CD4-positive, alpha-beta T cell treated with Interleukin-15 for 4 hours (primary cell): ENCODE measurements at regions not wholly inside any gene's neighbourhood (a gene's known extent, or its start where the extent isn't known, plus 50 kb on each side); places are given as distances from the start of the nearest gene placed in this dataset.
"Not testable (repeated sequence)": the region's sequence is repeated elsewhere in the genome, so short reads cannot be mapped to it uniquely, and the experiment has no call there.

Source experiments
- DNase-seq: peaks from one replicate; pipeline ENCODE4 v3.0.0-alpha.2; 2020; ENCODE audit warnings: low spot score

GRCh38 chr21:34272321-34272720, 91.5 kb upstream of the KCNE2 start:
- no peak for DNase-seq

- no peak for DNase-seq
Measured at GRCh38 chr21:34274001-34274400, 89.8 kb upstream of the KCNE2 start.

DNA sequence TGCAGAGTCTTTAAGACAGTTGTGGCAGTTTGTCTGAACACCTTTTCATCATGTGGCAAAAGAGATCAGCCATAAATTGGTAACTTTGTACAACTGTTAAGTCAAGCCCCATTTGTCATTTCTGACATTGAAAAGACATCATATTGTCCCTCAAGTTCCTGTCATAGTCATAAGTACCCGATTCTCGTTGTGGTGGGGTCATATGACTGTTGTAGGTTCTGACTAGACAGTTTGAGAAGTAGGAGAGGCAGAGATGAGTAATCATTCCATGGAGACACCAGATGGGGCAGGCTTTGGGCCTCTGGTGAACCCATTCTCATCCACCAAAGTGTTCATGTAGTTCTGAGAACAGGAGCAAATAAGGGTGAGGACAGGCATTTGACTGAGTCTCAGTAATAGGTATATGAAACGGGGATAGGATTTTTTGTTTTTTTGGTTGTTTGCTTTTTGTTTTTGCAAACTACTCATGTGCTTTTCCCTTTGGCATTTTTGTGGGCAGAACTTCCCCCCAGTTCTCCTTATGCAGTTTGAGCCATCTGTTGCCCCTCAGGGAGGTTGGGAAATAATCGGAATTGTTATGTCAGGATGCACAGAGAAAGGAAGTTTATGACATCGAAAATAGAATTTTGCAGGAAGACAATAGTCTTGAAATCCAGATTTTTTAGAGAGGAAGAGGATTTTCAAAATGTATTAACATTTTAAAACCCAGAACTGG, 86.9 kb upstream of the KCNE2 start:
- no peak for DNase-seq

DNA sequence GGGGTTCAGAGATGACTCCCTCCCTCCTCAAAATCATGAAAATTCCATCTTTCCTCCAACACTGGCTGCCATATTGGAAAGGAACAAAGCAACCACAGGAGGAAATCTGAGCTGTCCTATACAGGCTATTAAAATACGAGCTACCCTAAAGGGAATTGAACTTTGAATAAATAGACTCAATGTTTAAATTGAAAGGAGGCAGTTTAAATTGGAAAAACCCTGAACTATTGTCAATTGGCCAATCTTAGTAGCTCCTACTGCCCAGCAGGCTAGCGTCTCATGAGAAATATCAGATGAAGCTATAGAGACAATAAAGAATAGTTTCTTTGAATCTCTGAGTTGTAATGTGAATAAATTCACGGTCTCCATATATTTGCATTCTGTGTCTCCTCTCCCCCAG, 85.4 kb upstream of the KCNE2 start:
- no peak for DNase-seq

- no peak for DNase-seq
Measured at GRCh38 chr21:34279285-34279684, 84.5 kb upstream of the KCNE2 start.

GRCh38 chr21:34279883-34280282, 83.9 kb upstream of the KCNE2 start:
- DNase-seq: no peak

- no peak for DNase-seq
Measured at GRCh38 chr21:34280389-34280795, 83.4 kb upstream of the KCNE2 start.

- no peak for DNase-seq
Measured at GRCh38 chr21:34280959-34281358, 82.8 kb upstream of the KCNE2 start.

GRCh38 chr21:34282223-34282622, 81.6 kb upstream of the KCNE2 start:
- no peak for DNase-seq

DNA sequence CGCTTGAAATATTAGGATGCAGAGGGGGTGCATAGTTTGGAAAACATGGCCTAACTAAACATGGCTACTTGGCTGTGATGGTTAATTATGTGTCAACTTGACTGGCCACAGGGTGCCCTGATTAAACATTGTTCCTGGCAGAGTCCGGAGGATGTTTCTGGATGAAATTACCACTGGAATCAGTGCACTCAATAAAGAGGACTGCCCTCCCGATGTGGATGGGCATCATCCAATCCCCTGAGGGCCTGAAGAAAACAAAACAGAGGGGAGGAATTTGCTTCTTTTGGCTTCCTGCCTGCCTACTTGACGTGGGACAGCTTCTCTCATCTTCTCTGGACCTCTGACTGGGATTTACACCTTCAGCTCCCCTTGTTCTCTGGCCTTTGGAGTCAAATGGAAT, 79.1 kb upstream of the KCNE2 start:
- no peak for DNase-seq

DNA sequence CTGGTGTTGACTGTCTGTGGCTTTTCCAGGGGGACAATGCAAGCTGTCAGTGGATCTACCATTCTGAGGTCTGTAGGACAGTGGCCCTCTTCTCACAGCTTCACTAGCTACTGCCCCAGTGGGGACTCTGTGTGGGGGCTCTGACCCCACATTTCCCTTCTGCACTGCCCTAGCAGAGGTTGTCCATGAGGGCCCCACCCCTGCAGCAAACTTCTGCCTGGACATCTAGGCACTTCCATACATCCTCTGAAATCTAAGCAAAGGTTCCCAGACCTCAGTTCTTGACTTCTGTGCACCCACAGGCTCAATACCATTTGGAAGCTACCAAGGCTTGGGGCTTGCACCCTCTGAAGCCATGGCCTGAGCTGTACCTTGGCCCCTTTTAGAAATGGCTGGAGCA, 75.8 kb upstream of the KCNE2 start:
- DNase-seq: not testable (repeated sequence)

DNA sequence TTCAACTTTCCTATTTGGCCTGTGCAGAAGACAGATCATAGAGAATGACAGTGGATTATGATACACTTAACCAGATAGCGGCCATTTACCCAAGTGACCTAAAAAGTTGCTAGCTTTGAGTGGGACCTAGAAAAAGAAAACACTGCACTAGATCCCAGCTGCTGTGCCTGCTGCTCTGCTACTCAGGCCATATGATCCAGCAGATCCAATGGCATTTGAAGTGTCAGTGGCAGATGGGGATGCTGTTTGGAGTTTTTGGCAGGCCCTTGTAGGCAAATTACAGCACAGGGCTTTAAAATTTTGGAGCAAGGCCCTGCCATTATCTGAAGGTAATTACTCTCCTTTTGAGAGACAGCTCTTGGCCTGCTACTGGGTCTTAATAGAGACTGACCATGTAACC, 74.0 kb upstream of the KCNE2 start:
- DNase-seq: no peak

DNA sequence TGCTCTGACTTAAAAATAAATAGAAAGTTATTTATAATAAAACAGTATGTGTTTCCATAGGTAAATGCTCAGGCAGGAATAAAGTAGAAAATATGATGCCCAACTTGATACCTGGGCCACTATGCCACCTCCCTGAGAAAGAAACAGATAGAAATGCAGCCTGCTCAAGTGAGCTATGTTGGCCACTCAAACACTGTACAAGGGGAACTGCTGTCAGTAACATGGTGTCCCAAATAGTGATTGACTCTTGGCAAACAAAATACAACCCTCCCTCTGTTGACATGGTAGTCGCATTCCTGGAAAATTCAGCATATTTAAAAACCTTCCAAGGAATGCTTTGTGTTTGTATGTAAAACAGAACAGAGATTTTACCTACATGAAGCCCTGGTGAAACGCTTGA, 66.9 kb upstream of the KCNE2 start:
- DNase-seq: no peak

DNA sequence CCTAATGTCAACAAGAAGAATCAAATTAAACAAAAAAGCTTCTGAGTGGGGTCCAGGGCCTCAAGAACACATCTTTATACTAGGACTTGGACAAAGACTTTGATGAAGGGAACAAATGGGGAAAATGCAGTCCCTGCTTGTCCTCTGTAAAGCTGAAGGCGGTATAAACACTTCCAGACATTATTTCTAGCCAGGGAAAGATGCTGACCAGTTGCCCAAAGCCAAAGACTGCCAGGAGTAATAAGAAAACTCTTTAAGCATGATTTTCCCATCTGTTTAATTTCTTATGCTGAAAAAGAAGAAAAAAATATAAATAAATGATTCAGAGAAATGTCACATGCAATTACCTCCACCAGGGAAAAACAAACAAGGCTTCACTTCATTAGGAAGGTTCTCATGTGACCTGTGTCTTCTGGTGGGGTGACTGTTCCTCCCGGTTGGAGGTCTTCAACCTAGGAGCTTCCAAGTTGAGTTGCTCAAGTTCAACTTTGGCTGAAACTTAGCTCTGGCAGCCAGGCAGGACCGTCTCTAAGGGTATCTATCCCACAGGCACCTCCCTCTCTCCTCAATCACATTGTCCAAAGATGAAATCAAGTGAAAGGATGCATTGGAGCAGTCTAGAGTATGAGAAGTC, 65.2 kb upstream of the KCNE2 start:
- no peak for DNase-seq

DNA sequence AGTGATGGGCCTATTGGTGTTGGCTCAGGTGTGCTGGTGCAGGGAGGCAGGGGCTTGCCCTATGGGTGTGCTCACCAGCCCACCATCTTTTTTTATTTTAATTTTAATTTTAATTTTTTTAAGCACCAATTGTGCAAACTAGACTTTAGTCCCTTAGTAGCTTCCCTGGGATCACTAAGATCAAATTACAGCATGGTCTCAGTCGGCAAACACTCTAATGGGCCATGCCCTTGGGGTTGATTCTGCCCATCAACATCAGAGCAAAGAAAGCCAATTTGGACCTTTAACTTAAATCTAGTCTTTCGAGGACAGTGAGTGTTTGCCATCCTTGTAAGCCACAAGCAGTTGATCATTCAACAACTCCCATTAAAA, 64.7 kb upstream of the KCNE2 start:
- DNase-seq: no peak

- DNase-seq: no peak
Measured at GRCh38 chr21:34302521-34302920, 61.3 kb upstream of the KCNE2 start.

- no peak for DNase-seq
Measured at GRCh38 chr21:34305605-34306604, 57.9 kb upstream of the KCNE2 start.

GRCh38 chr21:34307991-34308532, 55.7 kb upstream of the KCNE2 start:
- DNase-seq: no peak

DNA sequence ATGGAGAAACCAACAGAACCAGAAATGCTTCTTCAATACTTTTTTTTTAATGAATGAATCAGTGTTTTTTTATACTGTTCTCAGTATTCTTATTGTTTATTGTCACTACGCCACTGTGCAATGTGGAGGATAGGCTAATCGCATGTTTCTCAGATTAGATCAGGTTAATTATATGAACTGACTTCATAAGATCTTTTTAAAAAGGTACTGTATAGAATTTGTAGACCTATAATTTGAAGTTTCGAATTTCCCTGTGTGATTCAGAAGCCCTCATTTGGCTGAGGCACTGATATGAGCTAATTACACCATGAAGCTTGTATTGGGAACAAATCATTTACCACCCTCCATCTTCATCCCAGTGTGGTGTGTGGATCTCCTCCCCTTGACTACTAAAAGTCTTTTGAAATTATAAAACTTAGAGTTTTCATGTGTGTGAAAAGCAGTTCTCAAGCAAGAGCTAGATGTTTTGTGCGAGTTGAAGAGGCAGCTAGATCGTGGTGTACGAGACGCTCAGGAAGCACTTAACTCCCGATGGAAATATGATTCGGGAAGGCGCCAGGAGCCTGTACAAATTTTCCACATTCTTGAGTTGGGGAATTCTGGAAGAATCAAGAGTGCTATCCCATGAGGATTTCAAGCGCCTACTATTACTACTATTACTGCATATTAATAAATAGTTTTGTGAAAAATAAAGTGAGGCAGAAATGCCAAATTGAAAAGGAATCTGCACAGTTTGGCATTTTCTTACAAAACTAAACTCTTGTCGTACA, 52.1 kb upstream of the KCNE2 start:
- no peak for DNase-seq

DNA sequence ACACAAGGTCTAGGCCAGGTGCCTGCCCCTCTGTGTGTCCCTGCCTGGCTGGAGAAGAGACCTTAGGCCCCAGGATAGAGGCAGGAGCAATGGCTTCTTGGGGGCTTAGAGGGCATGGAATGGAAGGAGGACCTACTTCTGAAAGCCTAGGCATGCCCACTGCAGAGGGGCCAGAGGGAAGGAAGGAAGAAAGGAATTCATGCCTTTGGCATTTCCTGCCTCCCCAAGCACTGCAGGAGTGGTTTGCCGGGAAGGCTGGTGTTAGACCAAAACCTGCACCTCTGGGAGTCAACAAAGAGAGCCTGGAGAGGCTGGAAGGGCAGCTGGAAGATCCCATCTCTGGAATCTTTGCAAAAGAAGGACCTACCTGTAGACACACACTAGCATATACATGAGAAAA, 50.7 kb upstream of the KCNE2 start:
- DNase-seq: no peak
